HEK293 (cell line): ENCODE measurements at regions not wholly inside any gene's neighbourhood (a gene's known extent, or its start where the extent isn't known, plus 50 kb on each side); places are given as distances from the start of the nearest gene placed in this dataset.

Experiments
- KLF10 ChIP-seq: fragments of 450-650 bp; IDR thresholded peaks from 2 replicates; pipeline ENCODE4 v1.5.1; 2018; ENCODE audit warnings: missing biosample characterization, mild to moderate bottlenecking, missing genetic modification characterization
- YY1 ChIP-seq: fragments of 450-650 bp; formaldehyde crosslinking; IDR thresholded peaks from 2 replicates; pipeline ENCODE4 v1.5.1; 2018; ENCODE audit warnings: missing biosample characterization, missing genetic modification characterization
- ZBTB17 ChIP-seq: fragments of 450-650 bp; formaldehyde crosslinking; IDR thresholded peaks from 2 replicates; pipeline ENCODE4 v1.5.1; 2016; ENCODE audit warnings: missing biosample characterization, missing genetic modification characterization
- ZNF529 ChIP-seq: fragments of 450-650 bp; formaldehyde crosslinking; IDR thresholded peaks from 2 replicates; pipeline ENCODE4 v1.5.1; 2017; ENCODE audit warnings: missing genetic modification characterization, missing biosample characterization; ENCODE audit not compliant: insufficient replicate concordance
- ZSCAN16 ChIP-seq: fragments of 450-650 bp; formaldehyde crosslinking; IDR thresholded peaks from 2 replicates; pipeline ENCODE4 v1.5.1; 2016; ENCODE audit warnings: missing biosample characterization, missing genetic modification characterization
- ZSCAN23 ChIP-seq: fragments of 450-650 bp; formaldehyde crosslinking; IDR thresholded peaks from 2 replicates; pipeline ENCODE4 v1.5.1; 2016; ENCODE audit warnings: missing biosample characterization, missing genetic modification characterization
- TF ChIP-seq, protein P1 (sequence below): fragments of 450-650 bp; formaldehyde crosslinking; IDR thresholded peaks from 2 replicates; pipeline ENCODE4 v1.5.1; 2017; ENCODE audit warnings: missing biosample characterization, missing genetic modification characterization
- TF ChIP-seq, protein P2 (sequence below): fragments of 450-650 bp; formaldehyde crosslinking; IDR thresholded peaks from 2 replicates; pipeline ENCODE4 v1.5.1; 2016; ENCODE audit warnings: missing biosample characterization, missing genetic modification characterization
- TF ChIP-seq, protein P3 (sequence below): fragments of 450-650 bp; formaldehyde crosslinking; IDR thresholded peaks from 2 replicates; pipeline ENCODE4 v1.5.1; 2017; ENCODE audit warnings: missing biosample characterization, missing genetic modification characterization
- TF ChIP-seq, protein P4 (sequence below): fragments of 450-650 bp; formaldehyde crosslinking; IDR thresholded peaks from 2 replicates; pipeline ENCODE4 v1.5.1; 2016; ENCODE audit warnings: missing biosample characterization, missing genetic modification characterization

DNA sequence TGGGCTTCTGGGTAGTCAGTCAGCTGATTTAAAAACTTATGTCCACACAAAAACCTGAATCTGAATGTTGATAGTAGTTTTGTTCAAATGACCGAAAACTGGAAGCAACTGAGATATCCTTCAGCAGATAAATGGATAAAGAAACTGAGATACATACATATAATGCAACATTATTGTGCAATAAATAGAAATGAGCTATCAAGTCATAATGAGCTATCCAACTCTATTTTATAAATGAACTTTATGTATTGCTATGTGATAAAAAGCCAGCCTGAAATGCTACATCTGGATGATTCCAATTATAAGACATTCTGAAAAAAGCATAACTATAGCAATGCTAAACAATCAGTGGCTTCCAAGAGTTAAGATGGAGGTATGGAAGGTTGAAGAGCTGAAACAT lies 748.7 kb downstream of the TNS3 start:
- TF ChIP-seq, protein P1, sequence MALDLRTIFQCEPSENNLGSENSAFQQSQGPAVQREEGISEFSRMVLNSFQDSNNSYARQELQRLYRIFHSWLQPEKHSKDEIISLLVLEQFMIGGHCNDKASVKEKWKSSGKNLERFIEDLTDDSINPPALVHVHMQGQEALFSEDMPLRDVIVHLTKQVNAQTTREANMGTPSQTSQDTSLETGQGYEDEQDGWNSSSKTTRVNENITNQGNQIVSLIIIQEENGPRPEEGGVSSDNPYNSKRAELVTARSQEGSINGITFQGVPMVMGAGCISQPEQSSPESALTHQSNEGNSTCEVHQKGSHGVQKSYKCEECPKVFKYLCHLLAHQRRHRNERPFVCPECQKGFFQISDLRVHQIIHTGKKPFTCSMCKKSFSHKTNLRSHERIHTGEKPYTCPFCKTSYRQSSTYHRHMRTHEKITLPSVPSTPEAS, result no peak
- no peak for TF ChIP-seq ZBTB17
- no peak for TF ChIP-seq ZSCAN16 (tag by site-specific recombination)
- no peak for TF ChIP-seq YY1 (tag by site-specific recombination)
- no peak for TF ChIP-seq ZSCAN23 (tag by site-specific recombination)
- no peak for TF ChIP-seq KLF10
- TF ChIP-seq, protein P2, sequence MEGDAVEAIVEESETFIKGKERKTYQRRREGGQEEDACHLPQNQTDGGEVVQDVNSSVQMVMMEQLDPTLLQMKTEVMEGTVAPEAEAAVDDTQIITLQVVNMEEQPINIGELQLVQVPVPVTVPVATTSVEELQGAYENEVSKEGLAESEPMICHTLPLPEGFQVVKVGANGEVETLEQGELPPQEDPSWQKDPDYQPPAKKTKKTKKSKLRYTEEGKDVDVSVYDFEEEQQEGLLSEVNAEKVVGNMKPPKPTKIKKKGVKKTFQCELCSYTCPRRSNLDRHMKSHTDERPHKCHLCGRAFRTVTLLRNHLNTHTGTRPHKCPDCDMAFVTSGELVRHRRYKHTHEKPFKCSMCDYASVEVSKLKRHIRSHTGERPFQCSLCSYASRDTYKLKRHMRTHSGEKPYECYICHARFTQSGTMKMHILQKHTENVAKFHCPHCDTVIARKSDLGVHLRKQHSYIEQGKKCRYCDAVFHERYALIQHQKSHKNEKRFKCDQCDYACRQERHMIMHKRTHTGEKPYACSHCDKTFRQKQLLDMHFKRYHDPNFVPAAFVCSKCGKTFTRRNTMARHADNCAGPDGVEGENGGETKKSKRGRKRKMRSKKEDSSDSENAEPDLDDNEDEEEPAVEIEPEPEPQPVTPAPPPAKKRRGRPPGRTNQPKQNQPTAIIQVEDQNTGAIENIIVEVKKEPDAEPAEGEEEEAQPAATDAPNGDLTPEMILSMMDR (tag by site-specific recombination), result no peak
- TF ChIP-seq, protein P3, sequence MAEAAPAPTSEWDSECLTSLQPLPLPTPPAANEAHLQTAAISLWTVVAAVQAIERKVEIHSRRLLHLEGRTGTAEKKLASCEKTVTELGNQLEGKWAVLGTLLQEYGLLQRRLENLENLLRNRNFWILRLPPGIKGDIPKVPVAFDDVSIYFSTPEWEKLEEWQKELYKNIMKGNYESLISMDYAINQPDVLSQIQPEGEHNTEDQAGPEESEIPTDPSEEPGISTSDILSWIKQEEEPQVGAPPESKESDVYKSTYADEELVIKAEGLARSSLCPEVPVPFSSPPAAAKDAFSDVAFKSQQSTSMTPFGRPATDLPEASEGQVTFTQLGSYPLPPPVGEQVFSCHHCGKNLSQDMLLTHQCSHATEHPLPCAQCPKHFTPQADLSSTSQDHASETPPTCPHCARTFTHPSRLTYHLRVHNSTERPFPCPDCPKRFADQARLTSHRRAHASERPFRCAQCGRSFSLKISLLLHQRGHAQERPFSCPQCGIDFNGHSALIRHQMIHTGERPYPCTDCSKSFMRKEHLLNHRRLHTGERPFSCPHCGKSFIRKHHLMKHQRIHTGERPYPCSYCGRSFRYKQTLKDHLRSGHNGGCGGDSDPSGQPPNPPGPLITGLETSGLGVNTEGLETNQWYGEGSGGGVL (tag by site-specific recombination), result no peak
- no peak for TF ChIP-seq ZNF529 (tag by site-specific recombination)
- TF ChIP-seq, protein P4, sequence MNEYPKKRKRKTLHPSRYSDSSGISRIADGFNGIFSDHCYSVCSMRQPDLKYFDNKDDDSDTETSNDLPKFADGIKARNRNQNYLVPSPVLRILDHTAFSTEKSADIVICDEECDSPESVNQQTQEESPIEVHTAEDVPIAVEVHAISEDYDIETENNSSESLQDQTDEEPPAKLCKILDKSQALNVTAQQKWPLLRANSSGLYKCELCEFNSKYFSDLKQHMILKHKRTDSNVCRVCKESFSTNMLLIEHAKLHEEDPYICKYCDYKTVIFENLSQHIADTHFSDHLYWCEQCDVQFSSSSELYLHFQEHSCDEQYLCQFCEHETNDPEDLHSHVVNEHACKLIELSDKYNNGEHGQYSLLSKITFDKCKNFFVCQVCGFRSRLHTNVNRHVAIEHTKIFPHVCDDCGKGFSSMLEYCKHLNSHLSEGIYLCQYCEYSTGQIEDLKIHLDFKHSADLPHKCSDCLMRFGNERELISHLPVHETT (tag by site-specific recombination), result no peak
